ENCODE measurements at regions not wholly inside any gene's neighbourhood (a gene's known extent, or its start where the extent isn't known, plus 50 kb on each side); places are given as distances from the start of the nearest gene placed in this dataset.

DNA sequence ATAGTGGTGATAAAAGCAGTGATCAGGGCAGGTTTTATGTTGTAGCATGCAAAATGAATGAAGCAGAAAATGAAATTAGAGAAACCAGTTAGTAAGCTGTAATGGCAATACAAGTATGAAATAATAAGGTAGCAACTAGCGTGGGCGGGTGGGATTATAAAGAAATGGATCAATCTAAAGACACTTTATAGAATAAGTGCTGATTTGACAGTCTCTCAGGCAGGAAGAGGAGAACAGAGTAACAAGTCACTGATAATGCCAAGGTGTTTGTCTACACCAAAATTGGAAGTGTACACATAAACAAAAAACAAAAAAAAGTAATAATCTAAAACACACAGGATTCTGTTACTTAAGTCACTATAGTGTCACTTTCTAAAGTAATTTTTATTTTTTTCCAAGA lies 51.0 kb upstream of the PCBP1 start:
- Histone ChIP-seq H3K9ac (ENCODE audit: insufficient read depth in 1 of 2, low read length in 2 of 2) (no peak overlapping the region), H3K27me3 (ENCODE audit: control insufficient read depth in 3 of 3, insufficient read depth in 3 of 3, low read length in 2 of 3) (no peaks in the 10 kb centered on the region), H3K9me3 (ENCODE audit: control insufficient read depth in 4 of 4, insufficient read depth in 3 of 4, low read length in 3 of 4) (no peaks in the 10 kb centered on the region), H3K4me1 (ENCODE audit: control insufficient read depth in 5 of 5, insufficient read depth in 5 of 5, low read length in 5 of 5) (peaks cover 4 to 18% (median 8%) of the 10 kb centered on the region in 5 donors), H3K36me3 (ENCODE audit: control insufficient read depth in 4 of 4, insufficient read depth in 4 of 4, low read length in 4 of 4) (peaks cover 0 to 3% (median 0%) of the 10 kb centered on the region in 4 donors), H3K4me3 (no peak overlapping the region), H3K27ac (ENCODE audit: low read depth in 1 of 2, low read length in 1 of 2) (no peak overlapping the region)
- ATAC-seq (ENCODE audit: insufficient read depth, low FRiP score) = no peak
- TF ChIP-seq, protein P1, sequence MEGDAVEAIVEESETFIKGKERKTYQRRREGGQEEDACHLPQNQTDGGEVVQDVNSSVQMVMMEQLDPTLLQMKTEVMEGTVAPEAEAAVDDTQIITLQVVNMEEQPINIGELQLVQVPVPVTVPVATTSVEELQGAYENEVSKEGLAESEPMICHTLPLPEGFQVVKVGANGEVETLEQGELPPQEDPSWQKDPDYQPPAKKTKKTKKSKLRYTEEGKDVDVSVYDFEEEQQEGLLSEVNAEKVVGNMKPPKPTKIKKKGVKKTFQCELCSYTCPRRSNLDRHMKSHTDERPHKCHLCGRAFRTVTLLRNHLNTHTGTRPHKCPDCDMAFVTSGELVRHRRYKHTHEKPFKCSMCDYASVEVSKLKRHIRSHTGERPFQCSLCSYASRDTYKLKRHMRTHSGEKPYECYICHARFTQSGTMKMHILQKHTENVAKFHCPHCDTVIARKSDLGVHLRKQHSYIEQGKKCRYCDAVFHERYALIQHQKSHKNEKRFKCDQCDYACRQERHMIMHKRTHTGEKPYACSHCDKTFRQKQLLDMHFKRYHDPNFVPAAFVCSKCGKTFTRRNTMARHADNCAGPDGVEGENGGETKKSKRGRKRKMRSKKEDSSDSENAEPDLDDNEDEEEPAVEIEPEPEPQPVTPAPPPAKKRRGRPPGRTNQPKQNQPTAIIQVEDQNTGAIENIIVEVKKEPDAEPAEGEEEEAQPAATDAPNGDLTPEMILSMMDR (IDR thresholded peaks at IDR 0.05; ENCODE audit: control extremely low read depth, extremely low read depth) = no peak
- WGBS, 2 donors = 92 to 97% methylated on average over 2 of the region's 2 CpGs
- DNase-seq = no peak

DNA sequence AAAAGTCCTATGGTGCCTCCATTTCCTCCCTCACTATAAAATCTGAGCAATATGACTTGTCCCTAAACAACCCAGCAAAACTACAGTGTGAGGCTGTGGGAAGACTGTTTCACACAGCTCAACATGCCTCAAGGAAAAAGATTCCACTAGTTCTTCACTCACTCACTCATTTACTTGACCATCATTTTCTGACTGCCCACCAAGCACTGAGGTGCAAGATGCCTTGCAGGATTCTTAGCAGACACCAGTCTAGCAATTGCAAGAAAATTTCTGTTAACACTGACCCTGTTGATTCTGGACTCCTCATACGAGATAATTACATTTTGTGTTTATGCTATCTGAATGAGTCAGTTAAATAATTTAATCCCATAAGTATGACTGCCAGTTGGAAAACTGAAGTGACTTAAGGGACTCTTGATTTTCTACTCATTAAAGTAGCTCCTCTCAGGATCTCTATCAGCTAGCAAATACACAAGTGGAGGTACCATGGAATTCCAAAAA lies 51.9 kb upstream of the PCBP1 start:
- DNase-seq (peak in 2 of 3 donors; percentile 7 to 18), ATAC-seq (ENCODE audit: insufficient read depth, low FRiP score) (no peak)
- Histone ChIP-seq H3K27me3 (ENCODE audit: control insufficient read depth in 3 of 3, insufficient read depth in 3 of 3, low read length in 2 of 3) (no peaks in the 10 kb centered on the region), H3K4me3 (no peak overlapping the region), H3K9me3 (ENCODE audit: control insufficient read depth in 4 of 4, insufficient read depth in 3 of 4, low read length in 3 of 4) (no peaks in the 10 kb centered on the region), H3K36me3 (ENCODE audit: control insufficient read depth in 4 of 4, insufficient read depth in 4 of 4, low read length in 4 of 4) (peaks cover 0 to 4% (median under 1%) of the 10 kb centered on the region in 4 donors), H3K9ac (ENCODE audit: insufficient read depth in 1 of 2, low read length in 2 of 2) (no peak overlapping the region), H3K4me1 (ENCODE audit: control insufficient read depth in 5 of 5, insufficient read depth in 5 of 5, low read length in 5 of 5) (peaks cover 4 to 18% (median 8%) of the 10 kb centered on the region in 5 donors), H3K27ac (ENCODE audit: low read depth in 1 of 2, low read length in 1 of 2) (peak overlapping the region in 1 of 2 donors; percentile 71)
- TF ChIP-seq, protein P1 (IDR thresholded peaks at IDR 0.05; ENCODE audit: control extremely low read depth, extremely low read depth) = no peak
- 51 to 53% methylated on average over 1 of the region's 1 CpG for WGBS, 2 donors

DNA sequence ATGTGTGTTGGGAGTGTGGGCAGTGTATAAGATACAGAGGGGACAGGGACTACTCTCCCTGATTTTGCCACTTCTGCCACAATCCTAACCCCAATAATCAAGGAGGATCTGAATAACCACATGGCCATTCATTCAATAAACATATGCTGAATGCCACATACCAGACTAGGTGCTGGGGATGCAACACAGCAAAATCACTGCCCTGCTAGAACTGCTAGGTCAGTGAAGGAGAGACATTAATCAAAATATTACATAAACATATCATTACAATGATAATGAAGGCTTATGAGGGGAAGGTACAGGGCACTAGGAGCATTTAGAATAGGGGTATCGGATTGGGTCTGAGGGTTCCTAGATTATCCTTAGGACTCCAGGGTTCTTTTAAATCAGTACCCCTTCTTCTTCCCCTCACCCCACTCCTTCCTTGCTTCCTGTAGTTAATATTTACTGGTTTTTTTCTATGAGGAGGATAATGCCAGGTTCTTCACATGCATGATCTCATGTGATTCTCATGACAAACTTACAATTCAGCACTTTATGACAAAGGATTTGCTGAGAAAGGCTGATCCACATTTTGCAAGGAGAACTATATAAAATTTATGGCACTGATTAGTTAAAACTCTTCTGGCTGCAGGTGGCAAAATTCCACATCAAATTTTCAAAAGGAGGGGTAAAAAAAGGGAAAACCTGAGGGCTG lies 56.4 kb upstream of the PCBP1 start:
- peak overlapping the region in 1 of 2 donors; percentile 55 for H3K9ac ChIP-seq (ENCODE audit: insufficient read depth in 1 of 2, low read length in 2 of 2)
- H3K4me3 ChIP-seq = no peak overlapping the region
- peaks cover 0 to 7% (median 3%) of the 10 kb centered on the region in 4 donors for H3K36me3 ChIP-seq (ENCODE audit: control insufficient read depth in 4 of 4, insufficient read depth in 4 of 4, low read length in 4 of 4)
- no peaks in the 10 kb centered on the region for H3K27me3 ChIP-seq (ENCODE audit: control insufficient read depth in 3 of 3, insufficient read depth in 3 of 3, low read length in 2 of 3)
- TF ChIP-seq, protein P1 (IDR thresholded peaks at IDR 0.05; ENCODE audit: control extremely low read depth, extremely low read depth) = no peak
- WGBS, 2 donors = 96 to 100% methylated on average over 1 of the region's 1 CpG
- H3K4me1 ChIP-seq (ENCODE audit: control insufficient read depth in 5 of 5, insufficient read depth in 5 of 5, low read length in 5 of 5) = peaks cover 5 to 20% (median 12%) of the 10 kb centered on the region in 5 donors
- H3K9me3 ChIP-seq (ENCODE audit: control insufficient read depth in 4 of 4, insufficient read depth in 3 of 4, low read length in 3 of 4) = no peaks in the 10 kb centered on the region
- DNase-seq (no peak), ATAC-seq (ENCODE audit: insufficient read depth, low FRiP score) (no peak)
- no peak overlapping the region for H3K27ac ChIP-seq (ENCODE audit: low read depth in 1 of 2, low read length in 1 of 2)
